ENCODE measurements at regions not wholly inside any gene's neighbourhood (a gene's known extent, or its start where the extent isn't known, plus 50 kb on each side); places are given as distances from the start of the nearest gene placed in this dataset.
"Not testable (repeated sequence)": the region's sequence is repeated elsewhere in the genome, so short reads cannot be mapped to it uniquely, and the experiment has no call there.

DNA sequence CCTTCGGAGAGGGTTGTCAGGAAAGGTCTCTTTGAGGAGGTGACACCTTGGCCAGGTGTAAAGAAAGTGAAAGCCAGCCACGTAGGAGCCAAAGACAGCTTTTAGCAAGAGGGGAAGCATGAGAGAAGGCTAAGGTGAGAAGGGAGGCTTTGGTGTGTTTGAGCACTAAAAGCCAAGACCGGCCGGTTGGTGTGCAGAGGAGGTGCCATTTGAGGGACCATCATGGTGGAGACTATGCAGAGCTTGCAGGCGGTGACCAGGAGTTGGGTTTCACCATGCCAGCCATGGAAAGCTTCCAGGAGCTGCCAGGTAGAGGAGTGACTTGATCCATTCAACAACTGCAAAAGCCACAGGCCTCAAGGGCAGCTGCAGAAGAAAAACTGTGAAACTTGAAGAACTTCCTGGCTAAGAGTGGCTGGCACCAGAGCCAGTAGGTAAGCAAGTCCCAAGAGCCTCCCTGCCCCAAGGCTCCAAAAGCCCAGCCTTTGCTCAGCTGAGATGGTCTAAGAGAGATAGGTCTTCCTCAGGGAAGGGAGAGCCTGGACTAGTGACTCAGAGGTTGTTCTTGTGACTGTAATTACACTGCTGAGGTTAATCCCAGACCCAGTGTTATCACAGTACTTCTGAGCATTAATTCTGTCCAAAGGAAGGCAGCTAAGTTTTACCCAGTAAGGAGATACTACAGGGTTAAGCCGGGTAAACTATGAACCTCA is 319.0 kb downstream of the BCL11A start:
- no peak for DNase-seq

DNA sequence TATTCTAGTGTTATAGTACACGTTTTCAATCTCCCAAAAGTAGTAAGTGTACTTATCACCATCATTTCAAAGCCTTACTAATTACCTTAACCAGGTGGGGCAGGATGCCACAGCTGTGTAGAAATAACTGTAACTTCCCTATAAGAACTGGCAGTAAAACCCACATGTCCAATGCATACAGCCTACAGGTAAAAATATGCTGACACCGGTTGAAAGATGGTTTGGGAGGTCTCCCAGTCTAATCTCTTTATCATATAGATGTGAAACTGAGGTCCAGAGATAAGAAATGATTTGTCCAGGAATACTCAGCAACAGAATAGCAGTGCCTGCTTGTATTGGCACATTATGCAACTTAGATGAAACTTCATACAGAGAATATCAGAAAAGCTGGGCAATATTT is 322.9 kb downstream of the BCL11A start:
- DNase-seq = no peak

DNA sequence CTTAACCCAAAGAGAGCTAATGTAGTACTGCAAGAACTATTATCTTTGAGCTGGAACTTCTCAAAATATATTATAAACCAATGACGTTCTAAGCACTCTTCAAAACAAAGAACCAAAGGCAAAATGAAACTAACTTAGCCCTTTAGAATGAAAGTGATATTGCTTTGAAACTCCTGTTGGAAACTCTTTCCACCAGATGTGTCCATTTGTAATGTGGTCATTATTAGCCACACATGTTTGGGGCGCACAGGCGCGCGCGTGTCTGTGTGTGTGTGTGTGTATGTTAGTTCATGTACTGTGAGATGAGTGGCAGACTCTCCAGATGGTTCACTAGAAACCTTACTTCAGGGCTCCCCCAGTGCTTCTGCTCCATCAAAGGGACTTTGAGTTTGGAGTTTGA is 323.4 kb downstream of the BCL11A start:
- DNase-seq = no peak

DNA sequence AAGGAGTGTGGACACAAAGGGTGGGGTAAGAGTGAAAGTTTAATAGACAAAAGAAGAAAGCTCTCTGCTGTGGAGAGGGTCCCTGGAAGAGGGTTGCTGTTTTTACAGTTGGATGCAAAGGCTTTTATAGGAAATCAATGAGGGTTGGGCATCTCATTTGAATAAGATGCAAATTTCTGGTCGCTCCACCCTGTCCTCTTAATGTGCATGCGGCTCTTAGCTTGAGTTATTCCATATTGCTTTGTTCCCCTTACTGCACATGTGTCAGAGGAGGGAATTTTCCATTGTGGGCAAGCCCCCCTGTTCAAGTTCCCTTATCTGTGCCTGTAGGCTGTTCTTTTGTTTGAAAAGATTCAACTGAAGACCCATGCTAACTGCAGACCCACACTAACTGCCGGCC is 326.5 kb downstream of the BCL11A start:
- no peak for DNase-seq

DNA sequence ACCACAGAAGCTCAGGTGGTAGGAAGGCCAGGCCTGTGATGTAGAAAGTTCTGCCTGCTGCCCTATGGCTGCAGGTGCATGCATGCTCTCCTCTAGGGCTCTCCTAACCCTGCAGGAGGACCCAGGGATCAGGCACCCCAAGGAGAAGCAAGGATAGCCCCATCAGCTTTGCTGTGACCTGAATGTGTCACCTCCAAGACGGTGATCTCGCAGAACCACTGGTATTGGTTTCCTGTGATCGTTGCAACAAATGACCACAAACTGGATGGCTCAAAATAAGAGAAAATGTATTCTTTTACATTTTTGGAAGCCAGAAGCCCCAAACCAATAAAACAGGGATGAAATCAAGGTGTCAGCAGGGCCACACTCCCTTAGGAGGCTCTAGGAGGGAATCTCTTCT is 327.3 kb downstream of the BCL11A start:
- no peak for DNase-seq

DNA sequence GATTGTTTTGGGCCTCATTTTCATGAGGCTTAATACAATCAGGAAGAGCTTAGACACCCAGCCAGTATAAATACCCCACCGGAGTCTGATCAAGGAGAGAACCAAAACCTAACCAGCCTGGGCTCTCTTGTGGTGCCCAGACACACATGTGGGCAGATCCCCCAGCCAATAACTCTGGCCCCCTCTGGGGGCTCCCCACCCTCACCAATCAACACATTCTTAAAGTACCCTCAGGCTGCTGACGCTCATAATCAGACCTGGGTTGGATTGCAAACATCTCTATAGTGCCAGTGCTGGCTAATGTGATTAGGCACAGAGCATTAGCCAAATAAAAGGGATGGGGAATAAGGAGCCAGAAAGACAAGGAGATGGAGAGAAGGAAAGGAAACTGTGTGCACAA is 329.6 kb downstream of the BCL11A start:
- no peak for DNase-seq

DNA sequence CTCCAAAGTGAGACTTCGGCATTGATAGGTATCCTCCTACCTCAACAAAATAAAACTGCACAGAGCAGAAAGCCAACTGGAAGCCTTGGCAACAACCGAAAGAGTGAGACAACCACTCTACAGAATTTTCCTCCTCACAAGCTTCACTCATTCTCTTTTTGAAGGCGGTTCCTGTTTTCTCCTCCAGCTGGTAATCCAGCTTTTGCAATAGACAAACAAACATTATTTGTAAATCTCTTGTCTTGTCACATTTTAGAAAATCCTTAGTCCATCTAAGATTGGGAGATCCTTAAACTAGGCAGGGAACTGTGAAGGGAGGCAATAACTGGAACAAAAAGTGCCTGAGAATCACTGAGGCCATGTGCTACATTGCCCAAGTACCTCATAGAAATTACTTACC is 332.4 kb downstream of the BCL11A start:
- peak in 1 of 4 experiments; percentile 16 for DNase-seq

DNA sequence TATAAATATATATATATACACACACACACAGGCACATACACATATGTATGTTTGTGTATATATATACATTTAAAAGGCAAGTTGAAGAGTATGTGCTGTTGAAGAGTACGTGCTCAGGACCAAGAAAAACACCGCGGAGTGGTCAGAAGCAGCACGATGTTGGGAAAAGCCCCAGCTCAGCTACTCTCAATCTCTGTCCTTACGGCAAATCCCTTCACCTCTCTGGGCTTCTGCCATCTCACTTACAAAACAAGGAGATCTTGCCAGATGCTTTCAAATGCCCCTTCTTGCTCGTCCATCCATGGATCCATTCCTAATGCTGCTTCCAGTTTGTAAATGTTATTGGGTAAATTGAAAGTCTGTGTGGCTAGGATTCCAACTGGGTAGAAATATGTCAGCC is 333.9 kb downstream of the BCL11A start:
- DNase-seq = no peak

DNA sequence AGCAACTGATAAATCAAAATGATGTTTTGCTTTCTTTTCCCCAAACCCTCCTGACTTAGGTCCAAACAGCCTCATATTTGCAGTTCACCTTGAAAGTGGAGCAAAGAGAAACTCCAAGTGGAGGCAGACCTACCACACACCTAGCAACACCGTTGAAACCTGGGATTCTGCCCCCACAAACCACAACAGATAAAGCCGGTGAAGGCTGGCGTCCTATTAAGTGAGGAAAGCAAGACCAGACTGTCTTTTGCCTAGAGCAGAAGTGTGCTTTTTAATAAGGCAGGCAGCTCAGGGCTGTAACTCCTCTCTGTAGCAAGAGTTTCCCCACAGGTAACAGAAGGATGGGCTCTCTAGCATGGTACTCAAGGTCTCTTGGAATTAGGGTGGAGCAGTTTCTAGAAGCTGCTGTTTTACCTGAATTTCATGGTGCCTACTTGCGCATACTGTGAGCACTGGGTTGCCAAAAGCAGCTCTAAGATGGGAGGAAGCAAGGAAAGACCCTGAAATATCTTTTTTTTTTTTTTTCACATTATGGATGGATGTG is 336.9 kb downstream of the BCL11A start:
- no peak for DNase-seq

DNA sequence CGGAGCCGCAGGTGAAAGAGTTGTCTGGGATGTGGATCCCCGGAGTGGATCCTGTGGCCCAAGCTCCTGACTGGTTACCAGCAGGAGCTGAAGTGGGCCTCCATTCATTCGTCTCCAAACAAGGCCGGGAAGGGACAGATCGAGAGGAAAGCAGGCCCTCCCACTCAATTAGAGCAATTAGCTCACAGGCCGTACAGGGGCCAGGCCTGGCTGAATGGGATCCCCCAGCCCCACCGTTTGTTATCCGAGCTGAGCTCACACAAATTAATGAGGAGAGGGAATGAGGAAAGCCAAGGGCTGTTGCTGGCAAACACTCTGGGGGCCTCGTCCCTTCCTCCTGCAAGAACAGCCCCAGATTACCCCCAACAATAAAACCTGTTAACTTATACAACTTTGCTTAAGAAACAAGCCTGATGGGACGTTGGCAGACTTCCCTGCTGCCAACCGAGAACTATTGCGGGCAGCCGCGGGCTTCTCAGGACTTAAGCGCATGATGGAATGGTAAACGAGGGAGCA is 338.0 kb downstream of the BCL11A start:
- no peak for DNase-seq

DNA sequence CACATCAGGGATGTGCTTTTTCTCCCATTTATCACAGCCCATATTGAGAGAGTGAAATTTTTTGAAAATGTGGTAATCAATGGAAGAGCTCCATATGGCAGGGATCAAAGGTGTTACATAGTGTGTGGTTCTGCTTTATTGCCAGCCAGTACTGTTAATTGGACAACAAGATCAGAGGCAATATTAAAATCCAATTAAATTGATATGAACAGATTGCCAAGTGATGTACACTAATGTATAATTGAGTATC is 338.9 kb downstream of the BCL11A start:
- DNase-seq = no peak

DNA sequence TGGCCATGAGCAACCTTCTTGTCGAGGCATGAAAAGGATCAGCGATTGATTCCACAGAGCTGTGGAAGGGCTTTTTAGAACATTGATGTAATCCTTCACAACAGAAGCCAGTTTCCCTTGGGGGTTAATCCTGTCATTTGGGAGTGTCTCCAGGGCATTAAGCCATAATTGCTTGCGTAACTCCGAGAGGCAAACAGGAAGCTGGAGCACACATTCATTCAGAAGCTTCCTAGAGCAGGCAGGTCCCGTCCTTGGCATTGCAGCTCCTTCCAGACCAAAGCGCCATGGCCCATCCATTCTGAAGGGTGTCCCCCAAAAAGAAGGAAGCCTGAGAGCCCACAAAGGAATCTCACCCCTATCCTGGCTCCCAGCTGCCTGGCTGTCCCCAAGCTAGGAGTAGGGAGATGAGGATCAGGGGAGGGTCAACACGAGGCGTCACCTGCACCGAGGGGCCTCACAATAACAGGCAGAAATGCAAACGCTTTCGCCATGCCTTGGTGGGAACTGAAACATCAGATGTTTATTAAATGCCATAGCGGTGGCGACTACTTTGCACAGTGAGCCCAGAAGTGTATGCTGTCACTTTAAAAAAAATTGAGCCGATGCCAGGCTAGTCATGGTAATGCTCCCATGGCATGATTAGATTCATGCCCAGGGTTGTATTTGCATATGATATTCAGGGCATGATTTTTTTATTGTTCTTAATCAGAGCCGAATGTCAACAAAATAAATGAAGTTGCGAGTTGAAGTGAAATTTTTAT is 339.4 kb downstream of the BCL11A start:
- peak; percentile 47 to 75 (median 70) for DNase-seq

DNA sequence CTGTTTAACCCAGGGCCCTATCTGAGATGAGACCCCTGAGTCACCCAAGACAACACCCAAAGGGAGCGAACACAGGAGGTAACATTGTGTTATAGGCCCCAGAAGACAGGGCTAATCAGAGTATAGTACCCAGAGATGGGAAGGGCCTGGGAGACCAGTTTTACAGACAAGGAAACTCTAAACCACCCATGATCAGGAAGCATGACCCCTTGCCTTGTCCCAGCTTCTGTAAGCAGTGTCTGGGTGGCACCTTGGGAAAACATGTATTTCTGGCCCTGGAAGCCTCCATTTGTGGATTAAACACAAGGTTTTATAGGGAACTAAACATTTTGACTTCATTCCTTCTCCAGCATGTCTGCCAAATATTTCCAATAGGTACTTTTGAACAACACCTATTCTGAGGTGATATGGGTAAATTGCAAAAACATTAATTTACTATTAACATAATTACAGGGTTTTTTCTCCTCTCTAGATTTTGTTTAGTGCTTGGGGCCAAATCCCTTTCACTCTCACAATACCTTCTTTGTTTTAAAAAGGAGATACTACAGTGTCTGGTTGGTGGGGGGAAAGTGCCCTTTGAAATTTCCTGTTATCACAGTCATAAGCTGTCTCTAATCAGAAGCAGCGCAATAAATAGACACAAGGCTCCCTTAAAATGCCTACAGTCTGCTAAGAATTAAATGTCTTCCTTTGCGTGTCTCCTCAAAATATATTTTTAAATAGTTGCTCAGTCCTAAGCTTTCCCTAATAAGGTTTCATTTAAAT is 341.1 kb downstream of the BCL11A start:
- no peak for DNase-seq

DNA sequence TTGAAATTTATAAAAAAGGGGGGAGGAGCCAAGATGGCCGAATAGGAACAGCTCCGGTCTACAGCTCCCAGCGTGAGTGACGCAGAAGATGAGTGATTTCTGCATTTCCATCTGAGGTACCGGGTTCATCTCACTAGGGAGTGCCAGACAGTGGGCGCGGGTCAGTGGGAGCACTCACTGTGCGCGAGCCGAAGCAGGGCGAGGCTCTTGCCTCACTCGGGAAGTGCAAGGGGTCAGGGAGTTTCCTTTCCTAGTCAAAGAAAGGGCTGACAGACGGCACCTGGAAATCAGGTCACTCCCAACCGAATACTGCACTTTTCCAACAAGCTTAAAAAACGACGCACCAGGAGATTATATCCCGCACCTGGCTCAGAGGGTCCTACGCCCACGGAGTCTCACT is 364.4 kb downstream of the BCL11A start:
- DNase-seq = not testable (repeated sequence)

DNA sequence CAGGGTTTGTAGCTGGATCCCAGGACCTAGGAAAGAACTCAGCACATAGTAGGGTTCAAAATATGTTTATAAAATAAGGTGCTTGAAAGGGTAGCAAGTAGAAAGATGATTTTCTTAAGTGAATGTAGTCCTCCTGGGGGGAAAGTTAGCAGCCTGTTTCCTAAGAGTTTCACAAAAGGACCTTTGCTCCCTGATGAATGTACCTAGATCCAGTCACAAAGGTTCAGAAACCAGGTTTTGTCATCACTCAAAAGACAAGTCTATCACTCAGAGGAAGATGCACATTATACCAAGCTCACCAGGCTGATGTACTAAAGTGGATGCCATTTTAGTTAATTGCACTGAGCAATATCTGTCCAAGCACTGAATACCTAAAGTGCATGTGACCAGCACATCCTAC is 378.2 kb downstream of the BCL11A start:
- no peak for DNase-seq

DNA sequence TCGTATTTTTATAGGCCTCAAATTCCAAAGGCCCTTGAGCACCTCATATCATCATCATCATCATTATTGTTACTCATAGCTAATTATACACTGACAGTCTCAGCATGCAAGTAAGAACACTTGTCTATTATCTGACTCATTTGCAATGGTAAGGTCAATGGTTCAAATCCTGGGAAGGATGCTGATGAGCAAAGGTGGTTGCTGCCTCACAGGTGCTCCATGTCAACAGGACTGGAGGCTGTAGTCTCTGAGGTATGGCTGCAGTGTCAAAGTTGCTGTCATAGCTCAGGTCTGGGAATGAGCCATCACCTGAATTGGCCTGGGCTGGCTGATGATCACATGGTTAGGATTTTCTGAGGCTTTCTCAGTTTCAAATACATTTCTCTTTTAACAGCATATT is 379.3 kb downstream of the BCL11A start:
- no peak for DNase-seq

DNA sequence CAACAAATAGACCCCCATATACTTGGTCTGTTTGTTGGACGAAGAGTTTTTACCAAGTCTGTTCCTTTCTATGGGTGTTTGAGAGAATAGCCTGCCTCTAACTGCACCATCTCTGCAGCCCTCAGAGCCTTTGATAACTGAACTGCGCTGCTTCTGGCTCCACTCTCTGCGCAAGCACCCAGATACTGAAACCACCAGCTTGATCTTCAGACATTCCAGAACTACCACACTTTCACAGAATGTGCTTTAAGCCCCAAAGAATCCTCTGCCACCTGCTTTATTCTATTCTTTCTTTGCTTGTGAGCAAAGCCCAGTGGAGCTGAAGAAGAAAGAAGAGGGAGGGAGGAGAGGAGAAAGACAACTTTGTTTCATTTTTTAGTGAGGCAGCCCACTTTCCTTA is 380.7 kb downstream of the BCL11A start:
- DNase-seq = no peak

DNA sequence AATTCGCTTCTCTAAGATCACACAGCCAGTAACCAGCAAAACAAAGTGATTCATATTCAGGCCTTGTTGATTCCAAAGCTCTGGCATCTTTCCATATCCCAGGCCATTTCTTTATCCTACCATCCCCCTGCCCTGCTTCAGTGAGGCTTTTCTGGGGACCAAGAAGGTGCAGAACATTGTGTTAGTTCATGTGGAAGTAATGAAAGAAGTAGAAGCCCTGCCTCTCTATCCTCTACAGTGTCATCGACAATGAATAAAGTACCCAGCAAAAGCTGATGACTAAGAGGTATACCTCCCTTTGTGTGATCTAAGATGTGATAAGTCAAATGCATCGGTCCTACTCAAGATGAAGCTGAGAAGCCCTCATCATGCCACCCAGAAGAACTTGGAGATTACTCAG is 383.2 kb downstream of the BCL11A start:
- no peak for DNase-seq

DNA sequence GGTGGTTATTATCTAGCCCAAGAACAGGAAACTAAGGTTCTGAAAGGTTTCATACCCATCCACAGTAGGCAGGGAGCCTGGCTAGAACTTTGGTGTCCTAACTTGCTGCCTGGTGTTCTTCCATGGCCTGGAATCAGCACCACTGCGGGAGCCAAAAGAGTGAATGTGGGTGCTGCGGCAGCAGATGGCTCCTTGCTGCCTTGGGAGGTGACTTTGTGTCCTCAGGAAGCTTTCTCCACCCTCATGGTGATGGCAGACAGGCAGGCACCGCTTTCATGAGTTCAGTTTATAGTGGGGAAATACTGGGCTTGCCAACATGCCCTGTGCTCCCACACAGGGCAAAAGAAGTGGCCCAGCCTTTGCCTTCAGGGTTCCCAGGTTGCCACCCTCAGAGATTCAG is 385.2 kb downstream of the BCL11A start:
- DNase-seq = no peak

DNA sequence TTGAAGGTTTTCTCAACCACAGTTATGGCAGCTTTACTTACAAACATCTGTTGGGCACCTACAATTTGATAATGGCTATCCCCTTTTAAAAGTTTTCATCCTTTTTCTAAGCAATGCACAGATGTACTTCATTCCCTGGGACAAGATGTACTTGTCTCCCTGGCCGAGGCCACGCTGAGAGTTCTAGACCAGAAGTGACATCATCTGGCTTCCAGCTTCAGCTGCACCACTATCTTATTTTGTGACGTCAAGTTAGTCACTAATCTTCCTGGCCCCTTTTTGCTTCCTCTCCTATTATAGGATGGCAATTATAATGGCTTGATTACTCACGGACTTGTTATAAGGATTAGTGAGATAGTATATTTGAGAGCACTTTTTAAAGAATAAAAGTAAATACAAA is 386.4 kb downstream of the BCL11A start:
- no peak for DNase-seq

DNA sequence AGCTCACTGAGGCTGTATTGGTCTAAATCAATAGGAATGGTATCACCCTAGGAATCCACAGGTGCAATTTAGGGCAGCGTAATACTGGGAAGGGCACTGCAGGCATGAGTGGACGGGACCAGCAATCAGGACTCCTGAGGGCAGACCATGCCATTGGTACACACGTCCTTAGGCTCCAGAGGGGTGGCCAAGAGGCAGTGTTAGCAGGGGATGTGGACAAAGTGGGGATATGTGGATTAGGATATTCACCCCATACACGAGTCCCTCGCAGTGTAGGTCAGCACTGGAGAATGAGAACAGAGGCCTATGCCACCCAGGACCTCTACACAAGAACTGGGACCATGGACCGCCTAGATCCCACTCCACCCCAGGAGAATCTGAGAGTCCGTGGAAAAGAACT is 389.8 kb downstream of the BCL11A start:
- no peak for DNase-seq

DNA sequence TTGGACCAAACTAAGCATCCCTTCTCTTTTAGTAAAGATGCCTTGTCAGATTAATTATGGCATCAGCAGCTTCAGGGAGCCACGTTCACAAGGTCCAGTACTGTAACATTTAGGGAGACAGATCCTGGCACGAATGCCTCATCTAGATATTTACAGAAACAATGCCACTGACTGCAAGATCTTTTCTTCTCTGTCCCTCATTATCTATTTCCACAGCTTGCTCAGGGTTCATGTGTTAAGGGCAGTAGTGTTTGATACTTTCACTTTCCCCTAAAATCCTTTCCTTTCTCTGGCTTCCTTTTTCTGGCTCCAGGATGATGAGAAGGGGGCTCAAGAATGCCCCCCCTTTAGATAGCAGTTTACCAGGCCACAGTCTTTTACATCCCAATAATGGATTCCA is 393.9 kb downstream of the BCL11A start:
- no peak for DNase-seq

DNA sequence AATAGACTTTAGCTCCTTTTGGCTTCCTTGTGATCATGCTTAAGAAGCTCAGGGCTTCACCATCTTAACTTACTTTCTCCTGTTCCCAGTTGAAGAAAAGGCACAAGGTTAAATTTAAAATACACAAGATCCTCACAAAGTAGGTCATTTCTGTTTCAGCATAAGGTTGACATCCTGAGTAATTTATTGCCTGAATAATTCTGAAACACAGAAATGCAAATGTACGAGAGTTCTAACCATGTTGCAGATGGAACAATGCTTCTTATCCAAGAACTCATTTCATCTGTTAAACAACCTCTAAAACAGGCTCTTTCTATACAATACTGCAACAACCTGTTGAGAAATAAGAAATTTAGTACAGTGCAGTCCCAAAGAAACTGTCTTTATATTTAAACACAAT is 395.2 kb downstream of the BCL11A start:
- no peak for DNase-seq

DNA sequence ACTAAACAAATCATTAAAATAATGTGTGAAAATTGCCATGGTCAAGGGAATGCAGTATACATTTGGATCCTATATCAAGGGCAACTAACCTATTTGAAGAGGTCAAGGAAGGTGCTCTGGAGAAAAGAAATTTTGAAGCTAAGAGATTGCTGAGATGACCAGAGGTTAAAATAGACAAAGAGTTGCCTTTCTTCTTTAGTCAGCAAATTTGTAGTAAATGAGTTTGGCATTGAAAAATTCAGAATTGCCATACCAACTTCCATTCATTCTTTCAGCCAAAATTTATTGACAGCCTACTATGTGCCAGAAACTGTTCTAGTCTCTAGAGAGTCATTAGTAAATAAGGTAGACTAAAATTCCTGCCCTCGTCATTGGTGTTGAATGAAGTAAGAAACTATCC is 396.2 kb downstream of the BCL11A start:
- DNase-seq = no peak
